Gastroesophageal sphincter (tissue), 4 donors: ENCODE measurements at regions not wholly inside any gene's neighbourhood (a gene's known extent, or its start where the extent isn't known, plus 50 kb on each side); places are given as distances from the start of the nearest gene placed in this dataset.

ENCODE experiments used
- ATAC-seq: fragments of 150-250 bp; one replicate; pipeline ENCODE4 v1.9.1; 2016; ENCODE audit warnings: mild to moderate bottlenecking, moderate library complexity
- H3K27ac ChIP-seq, 4 donors: fragments of 200-600 bp; sonication (generic) in 3 of 4; 1 replicate in 3 of 4; 2 replicates in 1 of 4; pipeline ENCODE4 v1.5.1; 2016 to 2019
- H3K27me3 ChIP-seq: fragments of 200-600 bp; sonication (generic); one replicate; pipeline ENCODE4 v1.5.1; 2019
- H3K36me3 ChIP-seq, 2 donors: fragments of 200-600 bp; sonication (generic); one replicate each; pipeline ENCODE4 v1.5.1; 2019; ENCODE audit warnings: control low read depth in 1 of 2
- H3K4me1 ChIP-seq, 3 donors: fragments of 200-600 bp; sonication (generic); 1 replicate in 2 of 3; 2 replicates in 1 of 3; pipeline ENCODE4 v1.5.1; 2016 to 2019; ENCODE audit warnings: control low read depth in 2 of 3
- H3K4me3 ChIP-seq, 2 donors: fragments of 200-600 bp; sonication (generic); one replicate each; pipeline ENCODE4 v1.5.1; 2019; ENCODE audit warnings: mild to moderate bottlenecking in 1 of 2, moderate library complexity in 1 of 2
- H3K9me3 ChIP-seq, 3 donors: fragments of 200-600 bp; sonication (generic); one replicate each; pipeline ENCODE4 v1.5.1; 2017 to 2019; ENCODE audit warnings: control low read depth in 2 of 3
- EP300 ChIP-seq: sonication (generic); formaldehyde crosslinking; IDR thresholded peaks from one replicate; pipeline ENCODE4 v1.6.1; 2017; ENCODE audit warnings: antibody characterized with exemption, mild to moderate bottlenecking
- POLR2A ChIP-seq, 2 donors: fragments of 450-650 bp; IDR thresholded peaks; one replicate each; pipeline ENCODE4 v1.6.1; 2017; ENCODE audit warnings: antibody characterized with exemption in 2 of 2, mild to moderate bottlenecking in 2 of 2, moderate library complexity in 1 of 2
- POLR2AphosphoS5 ChIP-seq: sonication (generic); formaldehyde crosslinking; IDR thresholded peaks from one replicate; pipeline ENCODE4 v1.6.1; 2017; ENCODE audit warnings: antibody characterized with exemption
- WGBS, 2 donors: methylation state at CpG; one replicate each; pipeline ENCODE4 v1.1.5; 2018; ENCODE audit warnings: low coverage in 1 of 2; 5-methylcytosine and 5-hydroxymethylcytosine counted together
- TF ChIP-seq, protein P1 (sequence below), 4 experiments: fragments of 200-600 bp in 2 of 4; fragments of 450-650 bp in 2 of 4; sonication (generic) in 1 of 4; IDR thresholded peaks; one replicate each; pipeline ENCODE4 v1.5.1; 2017 to 2019; ENCODE audit warnings: antibody characterized with exemption in 4 of 4, mild to moderate bottlenecking in 2 of 4, moderate library complexity in 2 of 4

DNA sequence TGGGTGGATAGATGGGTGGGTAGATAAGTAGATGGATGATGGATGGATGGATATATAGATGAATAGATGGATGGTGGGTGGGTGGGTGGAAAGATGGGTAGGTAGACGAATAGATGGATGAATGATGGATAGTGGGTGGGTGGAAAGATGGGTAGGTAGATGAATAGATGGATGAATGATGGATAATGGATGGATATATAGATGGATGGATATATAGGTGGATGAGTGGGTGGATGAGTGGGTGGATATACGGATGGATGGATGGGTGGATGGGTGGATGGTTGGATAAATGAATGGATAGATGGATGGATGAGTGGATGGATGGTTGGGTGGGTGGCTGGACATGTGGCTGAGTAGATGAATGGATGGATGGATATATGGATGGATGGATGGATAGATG lies 53.1 kb upstream of the THY1 start:
- 83 to 86% methylated on average over 2 of the region's 2 CpGs for whole genome bisulfite sequencing, 2 donors
- ATAC-seq = no peak
- no peaks in the 10 kb centered on the region for H3K9me3 ChIP-seq
- no peaks in the 10 kb centered on the region for H3K27me3 ChIP-seq
- H3K36me3 ChIP-seq = no peaks in the 10 kb centered on the region
- peaks cover 0 to 20% (median 5%) of the 10 kb centered on the region in 3 donors for H3K4me1 ChIP-seq
- no peak overlapping the region for H3K4me3 ChIP-seq
- no peak for TF ChIP-seq POLR2AphosphoS5
- TF ChIP-seq POLR2A (IDR thresholded peaks at IDR 0.05) = no peak
- no peak overlapping the region for H3K27ac ChIP-seq

DNA sequence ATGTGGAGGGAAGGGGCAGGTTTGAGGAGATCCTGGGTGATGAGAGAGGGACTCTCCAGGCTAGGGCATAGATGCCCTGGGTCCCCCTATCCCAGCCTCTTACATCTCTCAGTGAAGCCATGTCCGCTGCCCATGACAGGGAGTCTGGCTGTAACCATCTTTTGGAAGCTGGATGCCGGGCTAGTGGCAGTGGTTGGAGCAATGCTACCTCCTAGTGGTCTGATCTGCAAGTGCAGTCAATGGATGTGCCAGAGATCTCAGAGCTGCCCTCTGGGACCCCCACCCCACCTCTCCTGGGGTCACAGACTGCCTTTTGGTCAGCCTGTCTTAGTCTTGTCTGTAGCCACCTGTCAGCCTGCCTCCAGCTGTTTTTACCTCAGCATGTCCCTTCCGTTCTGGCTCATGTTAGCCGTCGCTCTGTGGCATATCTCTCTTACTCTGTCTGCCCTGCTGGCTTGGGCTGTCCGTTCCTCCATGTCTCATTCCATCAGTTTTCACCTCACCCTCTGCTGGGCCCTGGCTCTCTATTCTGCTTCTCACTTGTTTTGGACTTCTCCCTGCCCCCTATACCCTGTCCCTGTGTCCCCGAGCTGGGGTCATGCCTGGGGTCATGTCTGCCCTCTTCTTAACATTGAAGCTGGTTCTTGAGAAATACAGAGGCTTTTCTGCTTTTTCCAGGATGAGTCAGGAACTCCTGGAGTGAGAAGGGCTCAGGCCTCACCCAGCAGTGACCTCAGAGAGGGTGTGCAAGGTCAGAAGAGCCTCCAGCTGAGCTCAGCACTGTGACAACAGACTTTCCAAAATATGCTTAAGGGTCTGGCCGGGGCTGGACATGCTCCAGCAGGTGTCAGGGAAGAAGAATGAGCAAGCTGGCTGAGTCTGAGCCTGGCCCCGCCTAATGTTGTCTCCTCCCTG lies 52.0 kb upstream of the THY1 start:
- H3K36me3 ChIP-seq = no peaks in the 10 kb centered on the region
- H3K27ac ChIP-seq = peak overlapping the region in 3 of 4 donors; percentile 71 to 73 (median 71)
- H3K4me3 ChIP-seq = no peak overlapping the region
- H3K27me3 ChIP-seq = no peaks in the 10 kb centered on the region
- TF ChIP-seq, protein P1, sequence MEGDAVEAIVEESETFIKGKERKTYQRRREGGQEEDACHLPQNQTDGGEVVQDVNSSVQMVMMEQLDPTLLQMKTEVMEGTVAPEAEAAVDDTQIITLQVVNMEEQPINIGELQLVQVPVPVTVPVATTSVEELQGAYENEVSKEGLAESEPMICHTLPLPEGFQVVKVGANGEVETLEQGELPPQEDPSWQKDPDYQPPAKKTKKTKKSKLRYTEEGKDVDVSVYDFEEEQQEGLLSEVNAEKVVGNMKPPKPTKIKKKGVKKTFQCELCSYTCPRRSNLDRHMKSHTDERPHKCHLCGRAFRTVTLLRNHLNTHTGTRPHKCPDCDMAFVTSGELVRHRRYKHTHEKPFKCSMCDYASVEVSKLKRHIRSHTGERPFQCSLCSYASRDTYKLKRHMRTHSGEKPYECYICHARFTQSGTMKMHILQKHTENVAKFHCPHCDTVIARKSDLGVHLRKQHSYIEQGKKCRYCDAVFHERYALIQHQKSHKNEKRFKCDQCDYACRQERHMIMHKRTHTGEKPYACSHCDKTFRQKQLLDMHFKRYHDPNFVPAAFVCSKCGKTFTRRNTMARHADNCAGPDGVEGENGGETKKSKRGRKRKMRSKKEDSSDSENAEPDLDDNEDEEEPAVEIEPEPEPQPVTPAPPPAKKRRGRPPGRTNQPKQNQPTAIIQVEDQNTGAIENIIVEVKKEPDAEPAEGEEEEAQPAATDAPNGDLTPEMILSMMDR (IDR thresholded peaks at IDR 0.05) = peak; percentile 78 to 96 (median 89)
- TF ChIP-seq EP300 (no peak), POLR2AphosphoS5 (peak; percentile 30)
- WGBS, 2 donors = 17 to 25% methylated on average over 5 to 8 of the region's 9 CpGs
- no peaks in the 10 kb centered on the region for H3K9me3 ChIP-seq
- peaks cover 0 to 24% (median 10%) of the 10 kb centered on the region in 3 donors for H3K4me1 ChIP-seq
- peak; percentile 75 for ATAC-seq

DNA sequence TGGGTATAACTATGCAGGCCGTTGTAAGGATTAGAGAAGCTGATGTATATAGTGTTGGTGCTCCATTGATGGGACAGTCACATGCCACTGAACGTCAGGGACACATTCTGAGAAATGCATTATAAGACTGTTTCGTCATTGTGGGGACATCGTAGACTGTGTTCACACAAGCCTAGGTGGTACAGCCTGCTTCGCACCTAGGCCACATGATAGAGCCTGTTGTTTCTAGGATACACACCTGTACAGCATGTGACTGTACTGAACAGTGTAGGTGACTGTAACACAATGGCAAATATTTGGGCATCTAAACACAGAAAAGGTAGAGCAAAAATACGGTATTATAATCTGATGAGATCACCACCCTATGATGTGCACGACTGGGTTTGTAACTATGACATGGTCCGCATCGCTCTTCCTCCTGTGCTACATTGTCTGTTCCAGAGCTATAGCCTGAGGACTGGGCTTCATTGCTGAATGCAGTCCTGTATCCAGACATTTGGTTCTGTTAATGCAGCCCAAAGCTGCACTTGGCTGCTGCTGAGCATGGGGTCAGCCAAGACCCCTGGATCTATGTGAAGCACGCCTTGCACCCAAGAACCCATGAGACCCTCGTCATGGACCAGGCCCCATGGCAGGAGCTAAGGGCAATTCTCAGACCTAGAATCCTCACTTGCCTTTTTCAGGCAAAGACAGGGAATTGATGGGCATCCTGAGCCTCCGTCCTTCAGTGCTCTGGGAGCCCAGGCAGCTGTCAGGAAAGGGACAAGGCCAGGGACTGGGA lies 51.1 kb upstream of the THY1 start:
- H3K27ac ChIP-seq = peak overlapping the region in 2 of 4 donors; percentile 71 to 73
- H3K4me1 ChIP-seq = peaks cover 0 to 24% (median 10%) of the 10 kb centered on the region in 3 donors
- 81 to 89% methylated on average over 8 to 11 of the region's 12 CpGs for WGBS, 2 donors
- no peak overlapping the region for H3K4me3 ChIP-seq
- TF ChIP-seq, protein P1 (IDR thresholded peaks at IDR 0.05) = no peak
- TF ChIP-seq EP300 = no peak
- no peak for TF ChIP-seq POLR2AphosphoS5
- no peak for TF ChIP-seq POLR2A (IDR thresholded peaks at IDR 0.05)
- no peaks in the 10 kb centered on the region for H3K36me3 ChIP-seq
- ATAC-seq = no peak
- H3K27me3 ChIP-seq = no peaks in the 10 kb centered on the region
- H3K9me3 ChIP-seq = no peaks in the 10 kb centered on the region

DNA sequence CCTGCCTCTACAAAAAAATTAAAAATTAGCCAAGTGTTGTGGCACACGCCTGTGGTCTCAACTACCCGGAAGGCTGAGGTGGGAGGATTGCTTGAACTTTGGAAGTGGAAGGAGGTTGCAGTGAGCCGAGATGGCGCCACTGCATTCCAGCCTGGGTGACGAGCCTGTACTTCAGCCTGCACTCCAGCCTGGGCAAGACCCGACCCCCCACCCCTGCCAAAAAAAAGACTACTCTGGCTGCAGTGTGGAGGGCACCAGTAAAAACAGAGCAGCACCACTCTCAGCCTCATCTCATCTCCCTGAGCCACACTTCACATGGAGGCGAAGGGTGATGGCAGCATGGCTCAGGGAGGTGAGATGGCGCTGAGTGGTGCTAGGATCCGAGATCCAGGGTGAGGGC lies 50.3 kb upstream of the THY1 start:
- ATAC-seq = no peak
- H3K27me3 ChIP-seq = no peaks in the 10 kb centered on the region

DNA sequence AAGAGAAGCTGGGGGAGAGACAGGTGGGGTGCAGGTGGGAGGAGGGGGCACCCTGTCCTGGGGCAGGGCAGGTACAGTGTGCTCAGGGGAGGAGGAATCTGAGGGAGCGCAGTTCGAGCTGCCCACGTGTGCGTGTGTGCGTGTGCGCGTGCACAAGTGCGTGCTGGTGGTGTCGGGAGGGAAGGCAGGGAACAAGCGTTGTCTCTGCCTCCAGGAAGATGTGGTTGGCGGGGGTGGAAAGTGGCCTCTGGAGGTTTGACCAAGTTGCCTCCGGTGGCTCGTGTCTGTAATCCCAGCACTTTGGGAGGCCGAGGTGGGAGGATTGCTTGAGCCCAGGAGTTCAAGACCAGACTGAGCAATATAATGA lies 49.9 kb upstream of the THY1 start:
- WGBS, 2 donors = 97 to 98% methylated on average over 5 to 9 of the region's 14 CpGs
- no peaks in the 10 kb centered on the region for H3K27me3 ChIP-seq
- H3K36me3 ChIP-seq = no peaks in the 10 kb centered on the region
- peaks cover 0 to 24% (median 10%) of the 10 kb centered on the region in 3 donors for H3K4me1 ChIP-seq
- ATAC-seq = no peak
- peaks cover 0 to 5% (median 0%) of the 10 kb centered on the region in 3 donors for H3K9me3 ChIP-seq
- TF ChIP-seq POLR2A (IDR thresholded peaks at IDR 0.05) = no peak
- no peak for TF ChIP-seq EP300
- TF ChIP-seq, protein P1 (IDR thresholded peaks at IDR 0.05) = no peak
- TF ChIP-seq POLR2AphosphoS5 = no peak
- H3K27ac ChIP-seq = no peak overlapping the region
- H3K4me3 ChIP-seq = no peak overlapping the region

More for the DNA sequence above, 50.3 kb upstream of the THY1 start:
- H3K27ac ChIP-seq = no peak overlapping the region
- peaks cover 0 to 24% (median 10%) of the 10 kb centered on the region in 3 donors for H3K4me1 ChIP-seq
- peaks cover 0 to under 1% (median 0%) of the 10 kb centered on the region in 3 donors for H3K9me3 ChIP-seq
- WGBS, 2 donors = 85 to 88% methylated on average over 5 to 7 of the region's 9 CpGs
- no peaks in the 10 kb centered on the region for H3K36me3 ChIP-seq
- TF ChIP-seq POLR2AphosphoS5 = no peak
- TF ChIP-seq, protein P1 (IDR thresholded peaks at IDR 0.05) = no peak
- no peak for TF ChIP-seq EP300
- TF ChIP-seq POLR2A (IDR thresholded peaks at IDR 0.05) = no peak
- H3K4me3 ChIP-seq = no peak overlapping the region
